Stimulated activated CD8-positive, alpha-beta memory T cell treated with anti-CD3 and anti-CD28 coated beads, Interleukin-12 subunit alpha, Interleukin-12 subunit beta, amount 100 ng/mL, for 1 hour (primary cell): ENCODE measurements at regions not wholly inside any gene's neighbourhood (a gene's known extent, or its start where the extent isn't known, plus 50 kb on each side); places are given as distances from the start of the nearest gene placed in this dataset.

ENCODE experiments used
- DNase-seq: peaks from one replicate; pipeline ENCODE4 v3.0.0-alpha.2; 2020; ENCODE audit warnings: low read depth

DNA sequence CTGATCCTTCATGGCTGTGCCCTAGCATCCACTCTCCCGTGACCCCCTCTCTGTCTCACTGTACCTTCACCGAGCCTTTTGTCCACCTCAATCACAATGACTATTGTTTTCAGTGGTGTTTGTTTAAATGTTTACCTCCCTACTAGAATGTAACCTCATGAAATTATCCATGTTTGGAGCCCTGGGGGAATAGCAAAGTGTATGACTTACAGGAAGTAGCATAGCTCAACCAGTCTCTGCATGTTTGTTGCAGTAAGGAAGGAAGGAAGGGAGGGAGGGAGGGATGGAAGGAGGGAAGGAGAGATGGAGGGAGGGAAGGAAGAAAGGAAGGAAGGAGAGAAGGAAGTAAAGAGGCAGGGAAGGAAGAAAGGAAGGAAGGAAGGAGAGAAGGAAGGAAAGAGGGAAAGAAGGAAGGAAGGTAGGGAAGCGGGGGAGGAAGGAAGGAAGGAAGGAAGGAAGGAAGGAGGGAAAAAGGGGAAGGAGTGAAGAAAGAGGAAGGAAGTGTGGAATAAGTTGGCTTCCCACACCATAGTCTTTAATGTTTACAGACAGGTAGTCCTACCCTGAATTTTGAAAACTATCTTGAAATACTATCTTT, 421.4 kb downstream of the COG6 start:
- no peak for DNase-seq

DNA sequence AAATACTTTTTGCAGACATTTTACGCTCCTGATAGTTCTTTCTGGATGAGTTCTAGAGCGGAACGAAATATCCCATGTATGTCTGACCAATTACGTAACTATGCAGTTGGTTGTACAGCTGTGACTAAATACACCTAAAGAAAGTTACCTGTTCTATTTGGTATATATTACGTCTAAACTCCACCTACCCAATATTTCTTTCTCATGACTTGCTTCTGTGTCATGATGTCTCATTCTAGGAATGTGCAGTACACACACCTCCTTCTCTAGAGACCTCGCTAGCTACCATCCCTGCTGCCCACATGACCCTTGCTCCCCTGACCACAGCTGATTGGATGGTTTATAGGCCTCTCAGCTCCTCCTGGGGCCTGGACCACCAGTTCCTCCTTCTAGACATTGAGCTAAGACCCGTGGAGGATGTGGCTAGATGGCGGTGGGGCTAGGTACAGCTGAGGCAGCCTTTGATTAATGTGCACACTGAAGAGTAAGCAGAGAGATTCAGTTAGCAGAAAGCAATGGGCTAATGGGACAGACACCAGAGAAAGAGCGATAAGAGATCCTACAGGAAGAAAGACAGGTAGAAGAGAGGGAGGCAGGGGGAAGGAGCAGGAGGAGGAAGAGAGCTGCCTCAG, 422.1 kb downstream of the COG6 start:
- no peak for DNase-seq

DNA sequence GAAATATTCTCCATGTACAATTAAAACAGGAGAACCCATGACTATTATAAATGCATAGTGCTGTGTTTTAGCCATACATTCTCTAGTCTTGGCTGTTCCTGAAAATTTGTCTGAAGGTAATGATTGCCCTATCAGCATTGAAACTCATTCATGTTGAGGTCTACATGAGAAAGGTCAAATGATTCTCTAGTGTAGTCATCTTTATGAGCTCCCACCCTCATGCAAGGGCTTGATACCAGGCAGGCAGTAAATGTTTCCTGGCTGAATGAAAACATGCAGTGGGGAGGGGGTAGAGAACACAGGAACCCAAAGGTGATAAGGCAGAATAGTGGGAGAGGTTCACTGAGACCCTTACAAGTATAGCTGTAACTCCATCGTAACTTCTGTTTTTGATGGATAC, 424.3 kb downstream of the COG6 start:
- DNase-seq = no peak

DNA sequence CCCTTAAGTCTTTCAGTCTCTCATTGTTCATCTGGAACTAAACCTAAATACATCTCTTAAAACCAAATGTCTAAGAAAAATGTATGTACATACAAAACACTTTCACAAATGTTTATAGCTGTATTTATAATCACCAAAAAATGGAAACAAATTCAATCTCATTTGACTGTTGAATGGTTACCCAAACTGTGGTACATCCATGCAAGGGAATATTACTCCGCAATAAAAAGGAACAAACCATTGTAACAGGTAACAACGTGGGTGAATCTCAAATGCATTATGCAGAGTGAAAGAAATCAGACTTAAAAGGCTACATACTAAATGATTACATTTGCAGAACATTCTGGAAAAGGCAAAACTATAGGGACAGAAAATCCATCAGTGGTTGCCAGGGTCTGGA, 425.2 kb downstream of the COG6 start:
- DNase-seq = no peak

DNA sequence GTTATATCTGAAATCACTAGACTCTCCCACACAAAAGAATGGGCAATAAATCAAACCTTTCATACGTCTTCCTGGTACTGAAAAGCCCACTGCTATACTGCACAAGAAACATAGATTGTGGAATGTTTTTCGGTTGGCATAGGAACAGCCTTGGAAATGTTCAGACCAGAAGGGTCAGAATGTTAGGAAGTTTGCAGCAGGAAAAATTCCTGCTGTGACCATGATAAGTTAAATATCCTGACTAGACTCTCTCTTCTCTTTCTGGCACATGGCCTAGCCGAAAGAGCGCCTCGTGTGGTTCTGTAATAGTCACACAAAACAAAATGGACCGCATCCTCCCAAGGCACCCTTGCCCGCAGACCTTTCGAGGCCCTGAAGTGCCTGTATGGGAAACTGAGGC, 427.2 kb downstream of the COG6 start:
- DNase-seq = no peak

DNA sequence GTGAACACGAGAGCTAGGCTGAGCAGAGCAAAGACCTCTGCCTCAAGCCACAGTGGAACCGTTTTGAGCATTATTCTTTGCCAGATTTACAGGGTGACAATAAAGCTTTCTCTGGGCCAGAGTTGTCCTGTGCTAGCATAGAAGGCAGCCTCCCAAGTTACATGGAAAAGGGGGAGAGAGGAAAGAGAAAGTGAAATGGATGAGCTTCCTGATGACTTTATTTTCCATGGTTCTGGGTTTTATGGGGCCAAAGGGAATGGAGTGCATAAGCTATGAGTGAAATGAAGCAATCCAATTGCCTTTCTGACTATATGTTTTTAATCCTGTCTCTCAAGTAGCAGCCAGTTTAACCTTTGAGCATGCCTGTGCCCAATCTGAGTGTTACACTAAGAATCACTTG, 428.4 kb downstream of the COG6 start:
- no peak for DNase-seq

DNA sequence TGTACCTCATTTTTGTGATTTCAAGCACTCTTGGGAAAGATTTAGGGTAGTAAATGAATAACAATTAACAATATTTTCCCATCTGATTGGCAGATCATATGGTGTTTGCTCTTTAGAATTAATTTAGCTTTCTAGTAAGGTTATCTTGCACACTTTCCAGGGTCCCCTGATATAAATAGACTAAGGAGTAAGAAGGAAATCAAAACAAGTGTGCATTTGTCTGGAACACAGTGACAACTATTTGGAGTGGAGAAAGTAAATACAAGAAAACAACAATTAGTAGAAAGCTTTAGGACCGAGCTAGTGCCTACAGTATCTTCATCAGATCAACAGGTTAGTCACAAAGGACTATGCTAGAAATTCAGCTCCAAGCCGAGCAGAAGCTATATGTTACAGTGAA, 429.5 kb downstream of the COG6 start:
- DNase-seq = no peak

DNA sequence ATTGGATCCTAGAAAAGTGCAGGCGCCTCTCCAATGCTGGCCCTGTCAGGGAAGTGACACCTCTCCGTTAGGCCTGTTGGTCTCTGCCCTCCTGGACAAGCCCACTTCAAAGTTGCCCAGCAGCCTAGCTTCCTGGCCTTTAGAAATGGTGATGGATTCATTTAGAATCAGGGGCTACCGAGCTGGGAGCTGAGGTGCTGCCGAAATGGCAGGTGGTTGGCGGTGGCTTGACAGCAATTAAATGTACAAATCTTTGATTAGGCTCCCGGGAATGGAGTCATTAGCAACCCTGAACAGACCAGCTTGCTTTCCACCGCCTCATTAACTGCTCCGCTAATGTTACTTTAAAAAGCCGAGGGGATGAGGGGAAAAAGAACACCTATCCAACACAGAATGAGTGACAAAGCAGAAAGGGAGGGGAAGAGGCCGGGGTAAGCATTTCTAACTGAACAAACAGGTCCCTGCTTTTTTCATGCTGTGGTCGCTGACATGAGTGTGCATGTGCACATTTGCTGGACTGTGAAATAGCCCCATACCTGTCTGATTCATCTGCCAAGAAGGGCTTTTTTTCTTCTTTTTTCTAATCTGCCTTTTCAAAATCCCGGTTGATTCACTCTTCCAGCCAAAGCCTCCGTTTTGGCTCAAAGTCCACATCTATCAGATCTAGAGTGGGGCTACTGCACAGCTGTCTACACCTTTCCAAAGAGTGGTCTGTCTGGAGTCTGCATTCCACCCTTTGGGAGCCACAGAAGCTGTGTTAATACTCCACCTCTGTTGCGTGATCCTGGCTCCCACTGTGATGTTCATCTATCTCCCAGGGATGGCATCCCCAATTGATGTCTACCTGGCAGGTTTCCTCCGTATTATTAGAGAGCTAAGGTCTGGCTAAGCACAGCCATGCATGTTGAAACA, 431.9 kb downstream of the COG6 start:
- no peak for DNase-seq

DNA sequence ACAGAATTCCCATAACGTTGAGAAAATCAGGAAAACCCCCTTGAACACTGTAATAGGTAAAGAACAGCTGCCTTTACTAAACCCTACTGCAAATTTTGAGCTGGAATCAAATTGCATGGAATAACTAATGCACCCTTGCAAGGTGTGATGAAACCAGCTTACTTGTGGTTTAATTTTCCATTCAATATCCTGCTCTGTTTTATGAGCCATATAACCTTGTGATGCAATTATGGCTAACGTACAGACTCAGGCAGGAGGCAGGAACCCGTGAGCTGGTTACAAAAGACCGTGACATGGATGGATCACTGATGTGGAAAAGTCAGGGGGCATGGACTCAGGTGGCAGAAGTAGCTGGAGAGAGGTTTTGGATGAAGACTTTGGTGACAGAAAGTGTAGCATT, 438.6 kb downstream of the COG6 start:
- no peak for DNase-seq

DNA sequence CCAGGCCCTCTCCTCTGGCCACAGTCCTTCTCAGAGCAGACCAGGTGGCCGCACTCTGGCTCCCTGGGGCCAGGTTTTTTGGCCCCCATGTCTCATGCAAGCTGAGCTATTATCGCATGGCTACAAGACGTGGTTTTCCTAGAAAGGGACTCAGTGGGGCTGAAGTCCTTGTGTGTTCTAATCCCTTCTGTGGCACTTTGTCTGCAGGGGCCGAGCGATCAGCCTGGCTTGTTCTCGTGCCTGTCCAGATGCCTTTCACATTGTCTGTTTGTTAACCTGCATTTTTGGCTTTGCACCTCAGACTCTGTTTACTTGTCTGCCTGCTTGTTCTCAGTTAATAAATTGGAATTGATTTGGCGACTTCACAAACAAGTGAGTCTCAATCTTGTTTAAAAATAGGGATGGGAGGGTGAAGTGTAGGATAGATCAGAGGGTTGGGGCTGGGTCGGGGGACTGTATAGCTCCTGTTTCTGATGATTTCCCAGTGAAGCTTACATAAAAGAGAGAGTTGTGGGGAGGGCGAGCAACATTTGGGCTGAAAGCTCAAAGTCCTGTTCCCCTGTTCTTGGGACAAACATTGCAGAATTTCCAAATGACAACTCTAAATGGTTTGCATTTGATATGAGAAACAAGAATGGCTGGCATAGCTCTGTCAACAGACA, 440.4 kb downstream of the COG6 start:
- DNase-seq = no peak

DNA sequence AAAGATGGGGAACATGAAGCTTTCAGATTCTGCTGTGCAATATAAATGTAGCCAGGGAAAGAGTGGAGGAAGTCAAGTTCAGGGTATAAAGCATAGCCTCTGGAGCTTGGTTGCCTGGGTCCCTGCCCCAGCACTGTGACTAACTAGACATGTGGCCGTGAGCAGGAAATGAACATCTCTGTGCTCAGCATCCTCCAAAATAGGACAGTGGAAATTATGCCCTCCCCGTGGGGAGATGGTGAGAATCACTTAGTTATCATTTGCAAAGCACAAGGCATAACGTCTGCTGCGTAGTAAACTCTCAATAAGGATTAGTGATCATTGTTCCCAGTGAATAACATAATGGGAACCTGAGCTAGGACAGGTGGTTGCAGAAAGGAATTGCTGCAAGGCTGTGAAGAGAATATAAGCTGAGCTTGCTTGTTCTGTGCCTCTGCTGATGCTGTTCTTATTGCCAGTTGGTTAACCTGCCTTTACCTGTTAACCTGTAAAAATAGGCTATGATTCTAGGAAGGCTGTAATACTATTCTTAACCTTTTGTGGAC, 441.0 kb downstream of the COG6 start:
- peak; percentile 7 for DNase-seq

DNA sequence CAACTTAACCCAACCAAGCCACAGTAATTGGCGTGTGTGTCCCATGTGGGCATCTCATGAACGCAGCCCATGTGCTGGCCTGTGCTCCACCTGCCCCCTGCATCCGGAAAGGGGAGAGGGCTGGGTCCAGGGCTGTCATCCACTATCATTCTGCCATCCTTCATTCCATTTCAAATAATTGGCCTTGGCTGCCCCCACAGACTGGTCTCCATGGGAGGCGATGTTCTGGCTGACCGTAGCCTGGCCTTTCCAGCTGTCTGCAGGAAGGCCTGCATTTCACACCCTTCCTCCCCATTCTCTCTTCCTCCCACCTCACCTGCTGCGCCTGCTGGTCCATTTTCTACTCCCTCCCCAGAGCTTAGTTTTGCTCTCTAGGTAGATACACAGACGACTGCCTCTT, 442.8 kb downstream of the COG6 start:
- DNase-seq = no peak

DNA sequence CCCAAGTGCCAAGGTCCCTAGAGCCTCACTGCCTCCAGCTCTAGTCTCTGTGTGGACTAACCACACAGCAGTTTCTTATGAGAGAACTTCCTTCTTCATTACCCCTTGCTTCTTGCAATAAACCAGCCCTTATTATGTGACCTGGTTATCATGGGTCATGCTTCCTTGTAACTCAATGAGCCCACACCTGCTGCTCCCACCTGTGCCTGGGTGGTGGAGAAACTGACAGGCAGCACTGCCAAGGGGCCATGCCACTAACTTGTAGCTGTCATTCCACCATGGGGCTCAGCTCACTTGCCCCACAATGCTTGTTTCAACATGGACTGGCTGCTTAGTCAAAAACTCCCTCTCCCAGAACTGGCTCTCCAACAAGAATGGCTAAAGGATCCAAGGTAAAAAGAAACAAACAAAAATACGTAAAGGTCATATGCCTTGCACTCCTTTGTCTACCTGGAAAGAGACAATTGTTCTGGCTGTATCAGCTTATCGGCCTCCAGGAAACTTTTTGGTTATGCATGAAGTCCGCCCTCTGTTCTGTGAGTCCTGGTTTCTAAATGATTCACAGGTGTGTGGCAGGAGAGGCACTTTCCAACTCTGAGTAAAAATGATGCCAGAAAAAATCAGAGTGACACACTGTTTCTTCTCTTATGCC, 446.4 kb downstream of the COG6 start:
- DNase-seq = no peak

DNA sequence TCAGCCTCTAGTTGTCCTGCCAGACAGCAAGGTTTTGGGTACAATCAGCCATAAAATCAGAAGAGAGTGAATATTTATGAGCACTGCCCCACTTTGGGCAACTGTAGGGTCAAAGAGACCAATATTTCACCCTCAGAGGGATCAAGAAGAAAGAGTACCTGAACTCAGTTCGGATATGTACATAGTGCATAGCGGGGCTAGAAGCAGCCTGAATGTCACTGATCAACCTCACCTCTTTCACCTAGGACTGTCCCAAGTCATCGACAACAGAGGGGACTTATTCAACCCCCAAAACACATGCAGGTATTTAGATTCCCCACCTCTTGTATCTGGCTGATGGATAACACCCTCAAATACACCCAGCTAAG, 446.9 kb downstream of the COG6 start:
- no peak for DNase-seq

DNA sequence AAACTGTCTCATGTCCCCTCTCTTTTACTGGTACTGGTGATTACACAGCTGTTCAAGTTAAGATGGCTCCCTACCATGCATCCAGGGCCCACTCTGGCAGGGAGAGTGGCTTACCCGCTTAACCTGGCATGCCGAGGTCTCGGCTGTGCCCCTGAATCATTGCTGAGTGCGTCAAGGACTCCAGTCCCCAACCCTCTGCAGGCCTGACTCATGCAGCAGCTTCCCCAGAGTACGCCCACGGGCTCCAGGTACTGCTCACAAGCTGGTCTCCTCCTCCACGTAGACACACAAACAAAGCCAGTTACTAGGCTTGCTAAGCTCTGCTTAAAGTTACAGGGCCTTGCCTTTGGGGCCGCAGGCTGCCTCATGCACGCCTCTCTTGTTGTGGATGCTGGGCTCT, 447.4 kb downstream of the COG6 start:
- peak; percentile 36 for DNase-seq

DNA sequence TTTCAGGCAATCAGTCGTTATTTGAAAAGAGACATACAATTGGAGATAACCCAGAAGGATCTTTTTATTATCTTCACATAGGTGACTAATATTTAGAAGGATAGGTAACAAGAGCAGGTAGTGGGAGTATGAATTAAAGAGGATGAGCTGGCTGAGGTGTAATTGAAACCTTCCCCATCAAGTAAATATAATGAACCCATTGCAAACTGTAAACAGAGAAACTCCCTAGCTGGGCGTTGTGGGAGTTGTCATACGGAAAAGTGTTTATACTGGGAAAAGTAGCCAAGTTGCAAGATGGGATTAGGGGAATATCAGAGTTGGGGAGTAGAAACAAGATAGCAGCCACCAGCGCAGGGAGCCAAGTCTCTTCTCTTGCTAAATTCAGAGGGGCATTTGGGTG, 448.4 kb downstream of the COG6 start:
- no peak for DNase-seq

DNA sequence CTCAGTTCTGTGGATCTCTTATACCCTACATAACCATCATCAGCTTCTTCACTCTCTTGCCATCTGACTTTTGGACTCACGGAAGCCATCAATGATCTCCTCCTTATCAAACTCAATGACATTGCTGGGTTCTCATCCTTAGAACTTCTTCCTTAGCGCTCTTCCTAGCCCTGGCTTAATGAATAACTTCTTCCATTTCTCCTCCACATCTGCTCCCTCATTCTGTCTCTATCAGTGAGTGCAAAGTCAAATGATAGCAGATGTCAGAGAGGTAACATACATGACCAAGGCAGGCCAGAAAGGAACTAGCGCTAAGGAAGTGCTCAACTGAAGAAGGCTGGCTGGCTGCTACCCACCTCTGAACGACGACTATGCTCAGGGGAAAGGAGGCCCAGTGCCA, 449.8 kb downstream of the COG6 start:
- DNase-seq = no peak

DNA sequence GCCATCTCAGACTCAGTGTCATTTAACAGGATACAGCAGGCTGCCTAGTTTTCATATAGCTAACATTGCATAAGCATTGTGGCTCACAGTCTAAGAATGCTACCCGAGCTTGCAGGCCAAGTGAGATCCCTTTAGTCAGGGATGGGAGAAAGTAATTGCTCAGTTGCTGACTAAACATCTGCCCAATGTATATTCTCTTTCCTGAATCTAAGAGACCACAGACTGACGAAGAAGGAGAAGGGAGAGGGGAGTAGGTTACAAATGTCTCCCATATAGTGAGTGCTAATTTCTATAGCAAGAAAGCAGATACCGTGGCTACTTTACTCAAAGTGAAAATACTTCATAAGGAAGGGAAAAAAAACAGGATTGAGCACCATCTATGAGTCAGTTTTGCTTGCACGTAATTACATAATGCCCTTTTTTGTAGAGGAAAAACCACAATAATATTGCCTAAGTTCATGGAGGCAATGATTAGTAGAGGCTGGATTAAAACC, 453.9 kb downstream of the COG6 start:
- no peak for DNase-seq

DNA sequence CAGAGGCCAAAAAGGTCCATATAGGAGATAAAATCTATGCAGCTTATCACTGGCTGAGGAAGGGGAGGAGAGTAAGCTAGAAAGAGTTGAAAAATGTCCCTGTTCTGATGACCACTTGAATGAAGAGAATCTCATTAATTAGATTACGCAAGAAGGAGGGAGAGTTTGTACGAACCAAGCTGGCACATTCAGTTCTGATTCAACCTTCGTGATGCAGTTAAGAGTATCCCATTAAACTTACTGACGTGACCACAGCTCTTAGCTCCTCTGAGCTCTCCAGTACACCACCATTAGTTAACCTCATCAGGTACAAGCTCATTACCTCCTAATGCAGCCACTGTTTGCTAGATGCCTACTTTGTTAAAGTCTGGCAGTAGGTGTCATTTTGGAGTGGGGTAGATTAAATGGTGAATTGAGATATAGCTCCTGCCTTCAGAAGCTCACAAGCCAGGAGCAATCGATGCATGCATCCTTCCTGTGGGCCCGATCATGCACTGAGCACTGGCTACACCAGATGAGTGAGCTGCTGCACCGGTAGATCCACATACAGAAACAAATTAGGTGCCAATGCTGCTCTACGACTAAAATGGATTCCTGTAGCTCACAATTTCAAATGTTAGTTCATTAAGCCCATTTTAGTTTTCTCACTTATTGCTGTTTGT, 458.3 kb downstream of the COG6 start:
- no peak for DNase-seq

DNA sequence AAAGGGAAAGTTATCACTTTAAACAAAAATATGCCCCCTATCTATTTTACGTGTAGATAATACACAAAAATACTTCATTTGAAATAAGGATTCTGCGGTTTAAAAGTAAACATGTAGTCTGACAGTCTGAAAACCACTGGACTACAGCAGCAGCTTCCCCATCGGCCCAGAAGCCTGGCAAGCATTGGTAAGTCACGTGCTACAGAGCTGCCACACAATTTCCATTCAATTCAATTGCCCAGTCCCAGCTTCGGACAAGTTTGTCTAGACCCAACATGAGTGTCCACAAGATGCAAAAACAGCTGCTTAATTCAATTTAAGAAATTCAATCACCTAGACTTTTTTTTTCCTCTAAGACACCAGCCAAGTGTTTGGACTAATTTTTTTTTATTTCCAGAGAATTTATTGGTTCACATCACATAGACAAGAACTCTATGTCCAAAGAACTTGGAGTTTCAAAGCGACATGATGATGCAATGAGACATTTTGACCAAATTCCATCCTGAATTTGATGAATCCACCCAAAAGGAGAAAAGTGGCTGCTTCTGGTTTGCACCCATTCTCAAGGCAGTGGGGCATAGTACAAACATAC, 458.9 kb downstream of the COG6 start:
- no peak for DNase-seq

DNA sequence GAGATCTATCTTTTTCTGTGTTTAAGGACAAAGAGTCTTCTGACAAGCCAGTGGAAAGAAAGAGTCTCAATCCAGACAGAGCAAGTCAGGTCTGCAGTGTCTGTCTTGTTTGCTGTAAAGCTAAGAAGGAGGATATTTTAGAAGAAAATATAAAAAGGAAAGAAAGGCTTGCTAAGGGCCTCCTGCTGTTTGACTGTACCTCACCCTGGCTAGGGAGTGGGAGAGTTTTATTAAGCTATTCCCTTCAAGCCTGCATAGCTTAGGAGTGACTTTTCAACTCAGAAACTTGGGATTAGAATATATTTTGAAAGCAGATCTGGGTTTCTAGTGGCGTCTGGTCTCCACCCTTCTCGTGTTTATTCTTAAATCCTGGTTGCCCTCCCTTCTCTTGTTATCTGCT, 460.0 kb downstream of the COG6 start:
- no peak for DNase-seq
